Activated T-cell treated with anti-CD3 and anti-CD28 coated beads, Interleukin-2, amount 50 U/mL, for 24 hours (primary cell): ENCODE measurements at regions not wholly inside any gene's neighbourhood (a gene's known extent, or its start where the extent isn't known, plus 50 kb on each side); places are given as distances from the start of the nearest gene placed in this dataset.

ENCODE experiments used
- DNase-seq: peaks from one replicate; pipeline ENCODE4 v3.0.0-alpha.2; 2020
- H3K27ac Mint-ChIP-seq: 2 replicates; pipeline ENCODE4 v1.8.0; 2020; ENCODE audit warnings: mild to moderate bottlenecking, mixed read lengths
- H3K27me3 Mint-ChIP-seq: 2 replicates; pipeline ENCODE4 v1.8.0; 2020; ENCODE audit warnings: mixed read lengths
- H3K36me3 Mint-ChIP-seq: 2 replicates; pipeline ENCODE4 v1.8.0; 2020; ENCODE audit warnings: low read depth, mixed read lengths
- H3K4me1 Mint-ChIP-seq: 2 replicates; pipeline ENCODE4 v1.8.0; 2020; ENCODE audit warnings: low read depth, mixed read lengths
- H3K4me3 Mint-ChIP-seq: 2 replicates; pipeline ENCODE4 v1.8.0; 2020; ENCODE audit warnings: mild to moderate bottlenecking, moderate library complexity, mixed read lengths
- H3K9me3 Mint-ChIP-seq: 2 replicates; pipeline ENCODE4 v1.8.0; 2020; ENCODE audit warnings: mixed read lengths

DNA sequence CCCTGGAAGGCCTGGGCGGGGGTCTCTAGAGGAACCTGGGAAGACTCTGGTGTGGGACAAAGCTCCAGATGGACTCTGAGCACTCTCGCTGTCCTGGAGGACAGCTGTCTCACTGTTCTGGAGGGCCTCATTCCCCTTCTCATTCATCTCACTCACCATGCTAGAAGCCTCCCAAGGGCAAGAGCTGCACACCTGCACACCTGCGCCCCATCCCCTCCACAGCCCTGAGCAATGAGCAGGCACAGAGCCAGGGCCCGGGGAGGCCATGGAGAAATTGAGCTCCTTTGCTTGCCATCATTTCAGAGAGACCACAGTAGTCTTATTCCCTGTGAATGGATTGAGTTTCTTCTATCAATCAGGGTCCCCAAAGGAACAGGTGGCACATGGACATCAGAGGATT lies 1168.5 kb downstream of the UQCRFS1 start:
- H3K27ac Mint-ChIP-seq, result no peak overlapping the region
- no peaks in the 10 kb centered on the region for H3K36me3 Mint-ChIP-seq
- peaks cover 11% of the 10 kb centered on the region for H3K9me3 Mint-ChIP-seq
- H3K4me1 Mint-ChIP-seq, result no peaks in the 10 kb centered on the region
- no peaks in the 10 kb centered on the region for H3K27me3 Mint-ChIP-seq
- H3K4me3 Mint-ChIP-seq, result no peak overlapping the region
- no peak for DNase-seq

DNA sequence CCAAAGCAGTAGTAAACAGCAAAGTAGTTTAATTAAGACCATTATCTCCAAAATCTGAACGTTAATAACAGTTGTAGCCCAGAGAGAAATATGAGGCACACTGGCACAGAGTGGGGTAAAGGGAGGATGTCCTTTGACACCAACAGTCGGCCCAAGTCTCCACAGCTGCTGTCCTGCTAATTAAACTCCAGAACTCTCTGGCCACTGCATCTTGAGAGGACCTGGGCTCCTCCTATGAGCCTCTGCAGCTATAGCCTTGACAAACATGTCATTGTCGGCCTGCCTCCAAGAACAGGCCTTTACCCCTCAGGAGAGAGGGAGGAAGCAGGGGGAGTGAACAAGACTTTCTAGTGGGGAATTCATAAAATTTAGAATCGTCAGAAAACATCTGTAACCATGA lies 1170.4 kb downstream of the UQCRFS1 start:
- no peak overlapping the region for H3K27ac Mint-ChIP-seq
- H3K9me3 Mint-ChIP-seq, result peaks cover 13% of the 10 kb centered on the region
- no peaks in the 10 kb centered on the region for H3K4me1 Mint-ChIP-seq
- H3K4me3 Mint-ChIP-seq, result no peak overlapping the region
- no peaks in the 10 kb centered on the region for H3K36me3 Mint-ChIP-seq
- no peaks in the 10 kb centered on the region for H3K27me3 Mint-ChIP-seq
- DNase-seq, result no peak

DNA sequence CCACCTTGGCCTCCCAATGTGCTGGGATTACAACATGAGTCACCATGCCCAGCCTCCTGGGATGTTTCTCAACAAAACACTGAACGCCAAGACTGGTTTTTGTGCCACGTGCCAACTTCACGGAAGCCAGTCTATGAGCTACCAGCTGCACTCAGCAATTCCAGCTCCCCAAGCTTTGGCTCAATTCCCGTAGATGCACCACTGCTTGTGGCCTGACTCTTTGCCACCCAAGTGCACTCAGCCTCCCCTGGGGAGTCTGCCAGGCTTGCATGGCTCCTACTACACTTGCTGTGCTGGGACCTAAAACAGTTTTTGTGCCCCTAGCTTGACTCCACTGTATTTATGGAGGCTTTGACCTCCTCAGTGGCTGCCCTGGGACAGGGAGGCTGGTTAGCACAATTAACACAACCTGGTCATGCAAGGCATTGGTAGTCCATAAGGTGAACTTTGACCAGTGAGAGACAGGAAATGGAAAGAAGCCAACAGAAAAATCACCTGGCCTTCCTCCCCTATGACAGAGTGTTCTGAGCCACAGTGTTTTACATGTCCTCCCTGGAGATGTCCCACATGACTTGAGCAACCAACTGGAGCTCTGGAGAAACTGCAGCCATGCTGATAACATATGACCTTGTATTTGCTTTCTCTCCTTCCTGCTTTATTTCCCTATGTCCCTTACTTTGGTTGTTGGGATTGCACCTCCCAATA lies 1173.1 kb downstream of the UQCRFS1 start:
- Mint-ChIP-seq H3K4me3 (no peak overlapping the region), H3K9me3 (peaks cover 10% of the 10 kb centered on the region), H3K4me1 (no peaks in the 10 kb centered on the region), H3K27ac (no peak overlapping the region), H3K27me3 (no peaks in the 10 kb centered on the region), H3K36me3 (no peaks in the 10 kb centered on the region)
- DNase-seq, result no peak

DNA sequence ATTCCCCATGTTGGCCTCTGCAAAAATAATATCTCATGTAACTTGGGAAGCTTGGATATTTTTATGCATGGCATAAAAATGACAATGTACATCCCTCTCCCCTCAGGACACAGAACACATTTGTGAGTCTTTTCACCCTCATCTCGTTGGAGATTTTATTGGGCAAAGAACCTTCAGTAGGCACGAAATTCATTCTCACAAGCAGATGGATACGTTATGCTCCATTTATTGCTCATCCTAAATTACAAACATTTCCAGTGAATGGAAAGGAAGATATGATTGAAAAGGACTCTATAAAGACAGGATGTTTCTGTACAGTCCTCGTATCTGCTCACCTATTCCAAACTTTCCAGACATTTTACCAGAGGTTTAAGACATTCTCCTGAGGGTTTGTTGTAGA lies 1175.8 kb downstream of the UQCRFS1 start:
- H3K27ac Mint-ChIP-seq, result no peak overlapping the region
- no peak for DNase-seq
- no peak overlapping the region for H3K4me3 Mint-ChIP-seq
- peaks cover 22% of the 10 kb centered on the region for H3K9me3 Mint-ChIP-seq
- no peaks in the 10 kb centered on the region for H3K27me3 Mint-ChIP-seq
- no peaks in the 10 kb centered on the region for H3K4me1 Mint-ChIP-seq
- no peaks in the 10 kb centered on the region for H3K36me3 Mint-ChIP-seq

DNA sequence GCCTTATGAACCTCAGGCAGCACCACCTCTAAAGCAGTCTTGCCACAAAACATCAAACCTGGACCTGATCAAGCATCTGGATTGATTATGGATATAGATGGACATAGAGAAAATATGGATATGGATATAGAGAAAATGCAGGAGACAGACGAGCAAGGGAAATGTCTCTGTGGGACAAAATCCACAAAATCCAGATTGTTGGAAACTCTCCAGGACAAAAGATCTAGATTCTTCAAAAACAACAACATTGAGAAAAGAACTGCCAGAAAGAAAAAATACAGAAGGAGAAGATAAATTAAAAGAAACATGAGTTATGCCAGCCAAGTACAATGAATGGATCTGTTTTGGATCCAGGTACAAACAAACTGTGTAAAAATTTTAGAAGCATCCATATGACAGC lies 1176.5 kb downstream of the UQCRFS1 start:
- Mint-ChIP-seq H3K4me1 (no peaks in the 10 kb centered on the region), H3K27ac (no peak overlapping the region), H3K27me3 (no peaks in the 10 kb centered on the region)

DNA sequence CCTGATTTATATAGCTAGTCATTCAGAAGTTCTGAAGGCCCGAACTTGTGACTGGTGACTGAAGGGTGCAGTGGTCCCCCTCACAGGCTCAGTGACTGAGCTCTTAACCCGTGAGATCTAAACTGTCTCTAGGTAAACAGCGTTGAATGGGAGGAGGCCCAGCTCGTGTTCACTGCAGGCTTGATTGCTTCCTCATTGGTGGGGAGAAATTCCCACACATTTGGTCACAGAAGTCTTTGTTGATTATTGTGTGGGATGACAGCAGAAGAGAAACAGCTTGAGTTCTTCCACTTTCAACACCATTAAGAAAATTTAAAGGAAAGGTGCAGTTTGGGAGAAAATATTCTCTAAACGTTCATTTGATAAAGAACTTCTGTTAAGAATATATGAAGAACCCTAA lies 1178.0 kb downstream of the UQCRFS1 start:
- H3K4me1 Mint-ChIP-seq, result no peaks in the 10 kb centered on the region
- H3K27ac Mint-ChIP-seq, result no peak overlapping the region
- no peaks in the 10 kb centered on the region for H3K36me3 Mint-ChIP-seq
- H3K4me3 Mint-ChIP-seq, result no peak overlapping the region
- H3K27me3 Mint-ChIP-seq, result no peaks in the 10 kb centered on the region
- DNase-seq, result no peak
- peaks cover 19% of the 10 kb centered on the region for H3K9me3 Mint-ChIP-seq

More for the DNA sequence above, 1176.5 kb downstream of the UQCRFS1 start:
- Mint-ChIP-seq H3K36me3 (no peaks in the 10 kb centered on the region), H3K4me3 (no peak overlapping the region), H3K9me3 (peaks cover 19% of the 10 kb centered on the region)
- no peak for DNase-seq

DNA sequence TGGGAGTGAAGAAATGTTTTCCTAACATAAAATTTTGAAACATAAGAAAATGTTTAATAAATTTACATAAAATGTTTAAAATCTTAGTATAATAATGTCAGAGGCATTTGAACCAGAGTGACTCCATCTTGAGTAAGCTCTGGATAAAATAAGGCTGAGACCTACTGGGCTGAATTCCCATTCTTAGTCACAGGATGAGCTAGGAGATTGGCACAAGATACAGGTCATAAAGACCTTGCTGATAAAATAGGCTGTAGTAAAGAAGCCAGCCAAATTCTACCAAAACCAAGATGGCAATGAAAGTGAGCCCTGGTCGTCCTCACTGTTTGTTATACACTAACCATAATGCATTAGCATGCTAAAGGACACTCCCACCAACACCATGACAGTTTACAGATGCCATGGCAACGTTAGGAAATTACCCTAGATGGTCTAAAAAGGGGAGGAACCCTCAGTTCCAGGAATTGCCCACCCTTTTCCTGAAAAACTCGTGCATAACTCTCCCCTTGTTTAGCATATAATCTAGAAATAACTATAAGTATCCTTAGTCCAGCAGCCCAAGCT lies 1184.0 kb downstream of the UQCRFS1 start:
- no peak for DNase-seq
- no peaks in the 10 kb centered on the region for H3K36me3 Mint-ChIP-seq
- no peak overlapping the region for H3K27ac Mint-ChIP-seq
- no peaks in the 10 kb centered on the region for H3K4me1 Mint-ChIP-seq
- no peak overlapping the region for H3K4me3 Mint-ChIP-seq
- no peaks in the 10 kb centered on the region for H3K27me3 Mint-ChIP-seq
- peaks cover 21% of the 10 kb centered on the region for H3K9me3 Mint-ChIP-seq

GRCh38 chr19:28027116-28027515 lies 1185.8 kb downstream of the UQCRFS1 start:
- Mint-ChIP-seq H3K9me3 (peaks cover 9% of the 10 kb centered on the region), H3K4me3 (no peak overlapping the region), H3K4me1 (no peaks in the 10 kb centered on the region), H3K27me3 (no peaks in the 10 kb centered on the region), H3K27ac (no peak overlapping the region), H3K36me3 (no peaks in the 10 kb centered on the region)
- DNase-seq, result no peak

DNA sequence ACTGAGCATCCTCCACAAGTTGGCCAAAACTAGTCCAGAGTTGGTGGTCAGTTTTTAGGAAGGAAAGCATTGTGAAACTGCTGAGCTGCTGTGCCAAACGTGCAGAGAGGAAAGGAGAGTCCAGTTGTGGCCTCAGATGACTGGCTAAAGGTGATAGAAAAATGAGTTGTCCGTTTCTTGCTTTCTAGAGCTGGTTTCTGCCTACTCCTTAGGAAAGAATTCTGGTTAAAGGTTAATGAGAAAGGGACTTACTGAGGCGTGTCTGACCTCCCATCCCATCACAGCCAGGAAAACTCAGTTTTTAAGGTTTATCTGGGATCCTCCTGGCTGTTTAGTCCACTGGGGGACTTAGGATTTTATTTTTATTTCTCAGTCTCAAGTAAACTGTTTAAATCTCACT lies 1186.3 kb downstream of the UQCRFS1 start:
- no peak overlapping the region for H3K27ac Mint-ChIP-seq
- H3K4me3 Mint-ChIP-seq, result no peak overlapping the region
- H3K27me3 Mint-ChIP-seq, result no peaks in the 10 kb centered on the region
- H3K4me1 Mint-ChIP-seq, result no peaks in the 10 kb centered on the region
- no peaks in the 10 kb centered on the region for H3K36me3 Mint-ChIP-seq
- DNase-seq, result no peak
- peaks cover 6% of the 10 kb centered on the region for H3K9me3 Mint-ChIP-seq

DNA sequence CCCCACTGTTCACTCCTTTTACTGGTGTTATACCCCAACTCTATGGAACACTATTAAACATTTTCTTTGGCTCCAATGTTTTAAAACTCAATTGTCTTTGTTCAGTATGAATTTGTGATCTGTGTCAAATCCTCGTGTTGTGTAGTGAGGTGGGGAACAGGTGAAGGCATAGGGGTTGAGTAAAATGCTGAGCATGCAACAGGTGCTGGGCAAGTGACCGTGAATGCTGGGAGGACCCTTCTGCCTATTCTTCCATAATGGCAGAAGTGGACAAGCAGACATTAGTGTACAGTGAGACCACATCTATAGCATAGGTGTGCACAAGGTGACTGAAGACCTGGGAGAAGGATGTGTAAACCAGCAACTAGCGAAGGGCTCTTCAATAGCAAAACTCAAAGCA lies 1188.0 kb downstream of the UQCRFS1 start:
- Mint-ChIP-seq H3K27me3 (no peaks in the 10 kb centered on the region), H3K4me1 (no peaks in the 10 kb centered on the region), H3K36me3 (no peaks in the 10 kb centered on the region)

DNA sequence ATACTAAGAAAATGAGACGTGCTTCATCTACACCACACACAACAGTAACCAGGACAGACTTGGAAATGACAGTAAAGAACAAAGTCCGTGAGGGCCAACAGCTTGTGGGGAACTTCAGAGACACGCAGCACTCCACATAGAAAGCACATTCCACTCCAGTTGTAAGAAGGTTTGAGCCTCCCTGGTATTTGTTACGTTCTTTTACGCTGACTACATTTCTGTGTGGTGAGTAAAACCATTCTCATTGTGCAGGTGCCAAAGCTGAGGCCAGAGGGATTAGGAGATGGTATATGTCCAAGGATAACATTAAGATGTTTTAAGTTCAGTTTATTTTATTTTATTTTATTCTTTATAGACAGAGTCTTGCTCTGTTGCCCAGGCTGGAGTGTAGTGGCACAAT lies 1189.9 kb downstream of the UQCRFS1 start:
- DNase-seq, result no peak
- H3K9me3 Mint-ChIP-seq, result peaks cover 3% of the 10 kb centered on the region
- H3K4me1 Mint-ChIP-seq, result no peaks in the 10 kb centered on the region
- no peak overlapping the region for H3K27ac Mint-ChIP-seq
- H3K27me3 Mint-ChIP-seq, result no peaks in the 10 kb centered on the region
- no peak overlapping the region for H3K4me3 Mint-ChIP-seq
- no peaks in the 10 kb centered on the region for H3K36me3 Mint-ChIP-seq

More for the DNA sequence above, 1188.0 kb downstream of the UQCRFS1 start:
- peaks cover 5% of the 10 kb centered on the region for H3K9me3 Mint-ChIP-seq
- H3K27ac Mint-ChIP-seq, result no peak overlapping the region
- DNase-seq, result no peak
- no peak overlapping the region for H3K4me3 Mint-ChIP-seq

DNA sequence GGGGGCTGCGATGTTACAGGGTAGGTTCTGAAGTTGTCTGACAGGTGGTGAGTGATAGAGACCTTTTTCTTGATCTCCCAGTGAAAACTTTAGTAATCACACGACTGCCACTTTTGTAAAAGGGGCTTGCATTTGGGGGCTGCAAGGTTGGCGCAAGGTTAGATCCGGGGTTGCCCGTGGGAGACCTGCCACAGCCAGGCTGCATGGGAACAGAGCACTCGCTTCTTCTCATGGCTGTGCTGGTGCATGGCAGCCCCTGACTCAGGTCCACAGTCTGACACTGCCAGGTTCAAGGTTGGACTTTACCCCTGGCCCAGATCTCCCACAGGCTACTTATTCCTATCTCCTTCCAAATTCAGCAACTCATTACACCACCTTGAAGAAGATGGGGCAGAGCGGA lies 1190.4 kb downstream of the UQCRFS1 start:
- H3K9me3 Mint-ChIP-seq, result no peaks in the 10 kb centered on the region
- no peaks in the 10 kb centered on the region for H3K27me3 Mint-ChIP-seq
- no peak overlapping the region for H3K4me3 Mint-ChIP-seq
- no peaks in the 10 kb centered on the region for H3K4me1 Mint-ChIP-seq
- no peaks in the 10 kb centered on the region for H3K36me3 Mint-ChIP-seq
- no peak overlapping the region for H3K27ac Mint-ChIP-seq
- DNase-seq, result no peak

DNA sequence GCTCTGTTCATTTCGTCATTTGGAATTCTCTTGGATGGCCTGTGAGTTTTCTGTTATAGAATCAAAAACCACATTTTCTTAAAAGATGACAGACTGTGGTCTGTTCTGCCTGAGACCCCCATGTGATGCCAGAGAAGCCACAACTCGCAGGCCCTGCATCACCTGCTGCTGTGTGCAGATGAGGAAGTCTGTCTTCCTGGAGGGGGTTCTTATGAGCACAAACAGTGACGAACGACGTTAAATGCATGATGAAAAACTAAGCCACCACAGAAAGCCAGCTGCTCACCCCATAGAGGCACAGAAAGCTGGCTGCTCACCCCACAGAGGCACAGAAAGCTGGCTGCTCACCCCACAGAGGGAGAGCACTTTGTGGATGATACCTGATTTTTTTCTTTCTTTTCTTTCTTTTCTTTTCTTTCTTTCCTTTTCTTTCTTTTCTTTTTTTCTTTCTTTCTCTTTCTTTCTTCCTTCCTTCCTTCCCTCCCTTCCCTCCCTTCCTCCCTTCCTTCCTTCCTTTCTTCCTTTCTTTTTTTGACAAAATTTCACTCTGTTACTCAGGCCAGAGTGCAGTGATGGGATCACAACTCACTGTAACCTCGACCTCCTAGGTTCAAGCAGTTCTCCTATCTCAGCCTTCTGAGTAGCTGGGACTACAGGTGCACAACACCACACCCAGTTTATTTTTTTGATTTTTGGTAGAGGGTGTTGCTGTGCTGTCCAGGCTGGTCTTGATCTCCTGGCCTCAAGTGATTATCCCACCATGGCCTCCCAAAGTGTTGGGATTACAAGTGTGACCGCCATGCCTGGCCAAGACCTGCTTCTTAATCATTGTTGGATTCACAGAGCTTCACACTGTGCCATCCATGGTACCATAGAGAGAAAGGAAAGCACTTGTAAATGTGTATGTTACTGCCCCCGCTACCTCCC lies 1191.4 kb downstream of the UQCRFS1 start:
- no peaks in the 10 kb centered on the region for H3K4me1 Mint-ChIP-seq
- no peak overlapping the region for H3K27ac Mint-ChIP-seq
- DNase-seq, result no peak
- H3K9me3 Mint-ChIP-seq, result no peaks in the 10 kb centered on the region
- no peaks in the 10 kb centered on the region for H3K36me3 Mint-ChIP-seq
- H3K27me3 Mint-ChIP-seq, result no peaks in the 10 kb centered on the region
- no peak overlapping the region for H3K4me3 Mint-ChIP-seq

DNA sequence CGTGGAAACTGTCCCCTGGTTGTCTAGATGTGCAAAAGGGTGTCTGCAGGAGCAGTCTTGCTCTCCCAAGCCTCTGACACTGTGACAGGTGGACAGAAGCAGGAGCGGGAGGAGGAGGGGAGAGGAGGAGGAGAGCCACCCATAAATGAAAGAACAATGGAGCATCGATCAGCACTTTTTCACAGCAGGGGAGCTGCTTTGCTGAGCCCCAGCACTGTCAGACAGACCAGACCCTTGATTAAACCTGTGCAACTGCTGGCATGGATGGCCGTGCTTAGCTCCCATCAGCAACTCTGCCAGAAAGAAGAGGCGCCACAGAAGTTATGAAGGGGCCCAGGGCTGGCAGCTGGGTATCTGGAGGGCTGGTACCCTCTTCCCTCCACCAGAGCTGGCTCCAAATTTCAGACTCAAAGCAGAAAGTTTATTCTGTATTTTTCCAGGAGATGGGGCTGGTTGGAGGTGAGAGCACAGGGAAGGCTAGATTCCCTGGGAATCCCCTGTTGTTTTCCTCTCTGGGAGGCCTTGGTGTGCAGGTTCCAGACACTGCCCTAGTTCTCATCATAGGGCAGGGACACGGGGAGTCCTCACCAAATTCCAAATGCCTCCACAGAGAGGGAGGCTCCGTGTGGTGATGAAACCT lies 1192.2 kb downstream of the UQCRFS1 start:
- Mint-ChIP-seq H3K36me3 (no peaks in the 10 kb centered on the region), H3K4me1 (no peaks in the 10 kb centered on the region), H3K9me3 (no peaks in the 10 kb centered on the region), H3K27ac (no peak overlapping the region), H3K4me3 (no peak overlapping the region), H3K27me3 (no peaks in the 10 kb centered on the region)
- no peak for DNase-seq
